K562 (cell line): ENCODE measurements at regions not wholly inside any gene's neighbourhood (a gene's known extent, or its start where the extent isn't known, plus 50 kb on each side); places are given as distances from the start of the nearest gene placed in this dataset.
"Not testable (repeated sequence)": the region's sequence is repeated elsewhere in the genome, so short reads cannot be mapped to it uniquely, and the experiment has no call there.

ENCODE experiments used
- ATAC-seq: fragments of 200-7000 bp; cut with Tn5 transposase; 3 replicates; pipeline ENCODE4 v1.9.1; 2020; ENCODE audit warnings: moderate library complexity
- BruUV-seq: library from RNA; stranded (reverse); fragments of 400-500 nt; replicated peaks from 2 replicates; lab custom pipeline; 2021; lab: Mats Ljungman, UMichigan
- CTCF ChIA-PET: fragments of 300-600 bp; formaldehyde crosslinking; extraction: SDS; loops from one replicate; lab custom pipeline; 2021; ENCODE audit warnings: low intra/inter-chr PET ratio; lab: Yijun Ruan, JAX
- POLR2A ChIA-PET: fragments of 300-600, 350-650 bp; sonication (Branson Sonifier 250); formaldehyde crosslinking; extraction: SDS; loops from one replicate; lab custom pipeline; 2021; ENCODE audit warnings: antibody characterized with exemption, inconsistent platforms; lab: Yijun Ruan, JAX
- DNase-seq, 4 experiments: peaks; one replicate each; pipeline versions ENCODE4 v3.0.0 to v3.0.0-alpha.2; 2011 to 2018; ENCODE audit warnings: low spot score in 3 of 4, mixed read lengths in 3 of 4; ENCODE audit errors: extremely low read depth in 1 of 4
- FAIRE-seq: peaks from 2 replicates; lab custom pipeline; 2011; peaks lifted over from hg19 to GRCh38; lab: Jason Lieb, UNC
- H2AFZ ChIP-seq: 2 replicates; pipeline ENCODE4 v1.6.0; 2011; ENCODE audit warnings: low read depth, low read length, control low read depth, inconsistent platforms
- H3K27ac ChIP-seq: fragments of 200-600 bp; 3 replicates; pipeline ENCODE4 v1.8.0; 2011; ENCODE audit warnings: low read depth, mild to moderate bottlenecking, control low read depth, inconsistent platforms, low read length, moderate library complexity, mixed read lengths; ENCODE audit errors: extremely low read depth
- H3K27me3 ChIP-seq, 2 experiments: fragments of 300-600 bp in 1 of 2; 2 replicates in 1 of 2; 3 replicates in 1 of 2; pipeline versions ENCODE4 v1.6.0 to v1.8.0; 2011; ENCODE audit warnings: inconsistent platforms in 2 of 2, low read length in 2 of 2, mild to moderate bottlenecking in 1 of 2, mixed read lengths in 1 of 2, moderate library complexity in 1 of 2; ENCODE audit not compliant: control insufficient read depth in 2 of 2, insufficient read depth in 2 of 2
- H3K36me3 ChIP-seq: fragments of 300-600 bp; 3 replicates; pipeline ENCODE4 v1.8.0; 2011; ENCODE audit warnings: mild to moderate bottlenecking, low read length, inconsistent platforms; ENCODE audit not compliant: control insufficient read depth, insufficient read depth
- H3K4me1 ChIP-seq, 2 experiments: fragments of 200-600 bp in 1 of 2; replicated peaks in 1 of 2; 2 replicates in 1 of 2; 3 replicates in 1 of 2; pipeline versions ENCODE4 v1.5.1 to v1.8.0; 2011; ENCODE audit warnings: inconsistent platforms in 2 of 2, low read length in 2 of 2, mild to moderate bottlenecking in 1 of 2, mixed read lengths in 1 of 2, moderate library complexity in 1 of 2; ENCODE audit not compliant: control insufficient read depth in 2 of 2, insufficient read depth in 2 of 2
- H3K4me2 ChIP-seq: 2 replicates; pipeline ENCODE4 v1.6.1; 2011; ENCODE audit warnings: low read length, control low read depth, inconsistent platforms, mixed read lengths; ENCODE audit not compliant: insufficient read depth
- H3K4me3 ChIP-seq: fragments of 200-600 bp; sonication (generic), shearing (Covaris generic); 2 replicates; pipeline ENCODE4 v1.5.1; 2016; ENCODE audit warnings: control low read depth, inconsistent platforms
- H3K79me2 ChIP-seq: fragments of 200-600 bp; 3 replicates; pipeline ENCODE4 v1.8.0; 2011; ENCODE audit warnings: low read length, inconsistent platforms; ENCODE audit not compliant: control insufficient read depth, insufficient read depth
- H3K9ac ChIP-seq, 2 experiments: 2 replicates each; pipeline versions ENCODE4 v1.6.0 to v1.6.1; 2011; ENCODE audit warnings: low read depth in 2 of 2, low read length in 2 of 2, control low read depth in 1 of 2, inconsistent platforms in 1 of 2, mild to moderate bottlenecking in 1 of 2, mixed read lengths in 1 of 2; ENCODE audit not compliant: insufficient read depth in 1 of 2
- H3K9me1 ChIP-seq: one replicate; pipeline ENCODE4 v1.6.0; 2011; ENCODE audit warnings: inconsistent platforms, mild to moderate bottlenecking, low read length, moderate library complexity; ENCODE audit not compliant: control insufficient read depth, insufficient read depth
- H3K9me3 ChIP-seq: replicated peaks from 2 replicates; pipeline ENCODE4 v1.5.1; 2011; ENCODE audit warnings: low read depth, low read length, inconsistent platforms; ENCODE audit not compliant: control insufficient read depth, insufficient read depth
- H4K20me1 ChIP-seq: replicated peaks from 2 replicates; pipeline ENCODE4 v1.6.1; 2011; ENCODE audit warnings: low read length, inconsistent platforms, mixed read lengths; ENCODE audit not compliant: control insufficient read depth, insufficient read depth
- ARID1B ChIP-seq: fragments of 450-650 bp; IDR thresholded peaks from 2 replicates; pipeline ENCODE4 v1.6.1; 2016; ENCODE audit warnings: antibody characterized with exemption, mild to moderate bottlenecking, inconsistent platforms
- BDP1 ChIP-seq: IDR thresholded peaks from 3 replicates; pipeline ENCODE4 v1.6.1; 2011; ENCODE audit not compliant: insufficient read length, insufficient read depth
- CHD4 ChIP-seq: fragments of 200-600 bp; sonication (generic); IDR thresholded peaks from 3 replicates; pipeline ENCODE4 v1.6.1; 2012; ENCODE audit warnings: low read depth, mild to moderate bottlenecking, mixed read lengths, low read length, inconsistent platforms; ENCODE audit not compliant: insufficient read depth, insufficient replicate concordance, poor library complexity, severe bottlenecking
- CTBP1 ChIP-seq: fragments of 450-650 bp; IDR thresholded peaks from 2 replicates; pipeline ENCODE4 v1.6.1; 2016; ENCODE audit warnings: borderline replicate concordance
- ZNF184 ChIP-seq: sonication (generic); formaldehyde crosslinking; IDR thresholded peaks from 2 replicates; pipeline ENCODE4 v1.5.0; 2020; ENCODE audit warnings: missing genetic modification reagents
- WGBS: fragments of 100-300 bp; shearing (Covaris generic); methylation state at CpG from one replicate; pipeline ENCODE4 v1.1.6; 2016; ENCODE audit warnings: low coverage, mixed read lengths; ENCODE audit not compliant: insufficient coverage; ENCODE audit errors: missing lambda C conversion rate; 5-methylcytosine and 5-hydroxymethylcytosine counted together
- in situ Hi-C: fragments of 300-500 bp; cut with MboI; formaldehyde crosslinking; loops from 4 replicates; pipeline ENCODE4 v1.15.0; 2018; ENCODE audit warnings: inconsistent platforms, mixed read lengths
- intact Hi-C: fragments of 100-400 bp; cut with micrococcal nuclease; formaldehyde crosslinking; loops from 2 replicates; pipeline ENCODE4 v1.14.2; 2022

DNA sequence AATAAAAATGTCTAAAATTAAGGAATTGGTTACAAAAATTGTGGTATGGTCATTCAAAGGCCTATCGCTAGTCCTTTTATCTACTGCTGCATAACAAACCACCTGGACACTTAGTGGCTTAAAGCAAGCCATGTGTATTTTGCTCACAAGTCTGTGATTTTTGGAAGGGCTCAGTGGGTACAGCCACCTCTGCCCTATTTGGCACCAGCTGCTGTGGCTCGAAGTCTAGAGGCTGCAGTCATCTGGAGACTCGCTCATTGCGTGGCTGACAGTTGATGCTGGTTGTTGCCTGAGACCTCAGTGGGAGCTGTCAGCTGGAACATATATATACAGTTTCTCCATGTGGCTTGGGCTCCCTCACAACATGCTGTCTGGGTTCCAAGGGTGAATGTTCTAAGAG lies 60.8 kb upstream of the MID1 start:
- Histone ChIP-seq H3K27me3 (no peaks in the 10 kb centered on the region), H3K9ac (no peak overlapping the region), H3K36me3 (no peaks in the 10 kb centered on the region), H4K20me1 (no peaks in the 10 kb centered on the region), H3K4me1 (no peaks in the 10 kb centered on the region), H3K9me3 (no peaks in the 10 kb centered on the region)
- no peak for ATAC-seq
- WGBS = 0% methylated on average over 4 of the region's 4 CpGs
- CTCF ChIA-PET = no interaction called here
- no peak for FAIRE-seq
- intact Hi-C loops = no loop called here
- TF ChIP-seq BDP1 = no peak
- no peak for TF ChIP-seq CTBP1
- no peak for TF ChIP-seq ARID1B
- no peak for TF ChIP-seq ZNF184 (CRISPR knock-in tag)
- no peak for TF ChIP-seq CHD4
- TF ChIP-seq, all 486 proteins: peak for 0
- no peak overlapping the region for H3K27ac ChIP-seq
- H3K4me2 ChIP-seq = no peak overlapping the region
- no TSS peak for BruUV-seq
- DNase-seq = no peak
- H3K9me1 ChIP-seq = no peaks in the 10 kb centered on the region
- H3K4me3 ChIP-seq = no peak overlapping the region
- POLR2A ChIA-PET = no interaction called here
- in situ Hi-C loops = no loop called here
- H2AFZ ChIP-seq = no peak overlapping the region
- no peaks in the 10 kb centered on the region for H3K79me2 ChIP-seq

DNA sequence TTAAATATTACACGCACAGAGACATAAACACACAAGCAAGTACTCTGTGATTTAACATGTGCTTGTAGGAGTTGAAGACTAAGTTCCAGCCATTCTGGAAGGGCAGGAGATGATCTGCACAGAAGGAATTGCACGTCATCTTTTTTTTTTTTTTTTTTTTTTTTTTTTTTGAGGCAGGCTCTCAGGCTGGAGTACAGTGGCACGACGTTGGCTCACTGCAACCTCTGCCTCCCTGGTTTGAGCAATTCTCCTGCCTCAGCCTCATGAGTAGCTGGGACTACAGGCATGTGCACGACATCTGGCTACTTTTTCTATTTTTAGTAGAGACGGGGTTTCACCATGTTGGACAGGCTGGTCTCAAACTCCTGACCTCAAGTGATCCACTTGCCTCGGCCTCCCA lies 63.2 kb upstream of the MID1 start:
- 0% methylated on average over 5 of the region's 7 CpGs for WGBS
- H3K4me2 ChIP-seq, CTCF ChIA-PET, POLR2A ChIA-PET, H3K9me3 ChIP-seq, H3K36me3 ChIP-seq, BruUV-seq, H3K79me2 ChIP-seq, H2AFZ ChIP-seq, H3K4me1 ChIP-seq, intact Hi-C loops, DNase-seq, in situ Hi-C loops, ATAC-seq, H4K20me1 ChIP-seq, H3K9ac ChIP-seq, H3K27ac ChIP-seq, FAIRE-seq, H3K4me3 ChIP-seq, H3K27me3 ChIP-seq, H3K9me1 ChIP-seq: not testable (repeated sequence)
